ENCODE measurements at regions not wholly inside any gene's neighbourhood (a gene's known extent, or its start where the extent isn't known, plus 50 kb on each side); places are given as distances from the start of the nearest gene placed in this dataset.
"Not testable (repeated sequence)": the region's sequence is repeated elsewhere in the genome, so short reads cannot be mapped to it uniquely, and the experiment has no call there.

- DNase-seq, result no peak
These were observed 250.1 kb upstream of the TRPC7 start for GRCh38 chr5:136615251-136616119.

- DNase-seq, result no peak
These were observed 247.9 kb upstream of the TRPC7 start for GRCh38 chr5:136613230-136613629.

- DNase-seq, result no peak
These were observed 240.3 kb upstream of the TRPC7 start for GRCh38 chr5:136605638-136606037.

GRCh38 chr5:136600306-136600705, 235.0 kb upstream of the TRPC7 start:
- DNase-seq, result no peak

GRCh38 chr5:136598802-136599404, 233.6 kb upstream of the TRPC7 start:
- no peak for DNase-seq

- DNase-seq, result no peak
These were observed 229.1 kb upstream of the TRPC7 start for GRCh38 chr5:136594416-136594815.

GRCh38 chr5:136590581-136590980, 225.2 kb upstream of the TRPC7 start:
- no peak for DNase-seq

- no peak for DNase-seq
These were observed 220.9 kb upstream of the TRPC7 start for GRCh38 chr5:136586196-136586595.

- DNase-seq, result no peak
These were observed 219.1 kb upstream of the TRPC7 start for GRCh38 chr5:136584474-136584873.

GRCh38 chr5:136579238-136579637, 213.9 kb upstream of the TRPC7 start:
- no peak for DNase-seq

- not testable (repeated sequence) for DNase-seq
These were observed 204.5 kb upstream of the TRPC7 start for GRCh38 chr5:136569875-136570274.

GRCh38 chr5:136565457-136565856, 200.1 kb upstream of the TRPC7 start:
- DNase-seq, result not testable (repeated sequence)

GRCh38 chr5:136565050-136565449, 199.7 kb upstream of the TRPC7 start:
- not testable (repeated sequence) for DNase-seq

GRCh38 chr5:136564431-136564830, 199.1 kb upstream of the TRPC7 start:
- DNase-seq, result not testable (repeated sequence)

- no peak for DNase-seq
These were observed 198.1 kb upstream of the TRPC7 start for GRCh38 chr5:136563489-136563888.

GRCh38 chr5:136560126-136560525, 194.8 kb upstream of the TRPC7 start:
- DNase-seq, result no peak

- no peak for DNase-seq
These were observed 194.3 kb upstream of the TRPC7 start for GRCh38 chr5:136559651-136560050.

- DNase-seq, result not testable (repeated sequence)
These were observed 181.8 kb upstream of the TRPC7 start for GRCh38 chr5:136547096-136547495.

GRCh38 chr5:136546441-136546840, 181.1 kb upstream of the TRPC7 start:
- not testable (repeated sequence) for DNase-seq

- not testable (repeated sequence) for DNase-seq
These were observed 179.7 kb upstream of the TRPC7 start for GRCh38 chr5:136545031-136545430.

- DNase-seq, result no peak
These were observed 173.2 kb upstream of the TRPC7 start for GRCh38 chr5:136538534-136538933.

GRCh38 chr5:136529081-136529480, 163.7 kb upstream of the TRPC7 start:
- DNase-seq, result no peak

GRCh38 chr5:136528481-136529030, 163.2 kb upstream of the TRPC7 start:
- no peak for DNase-seq

GRCh38 chr5:136527311-136527710, 162.0 kb upstream of the TRPC7 start:
- DNase-seq, result no peak
